Neural progenitor cell (in vitro differentiated cells): ENCODE measurements at regions not wholly inside any gene's neighbourhood (a gene's known extent, or its start where the extent isn't known, plus 50 kb on each side); places are given as distances from the start of the nearest gene placed in this dataset.

ENCODE experiments used
- CTCF ChIP-seq: fragments of 200-600 bp; sonication (generic); IDR thresholded peaks from 2 replicates; pipeline ENCODE4 v1.5.1; 2017; ENCODE audit warnings: antibody characterized with exemption, mild to moderate bottlenecking
- EZH2 ChIP-seq: fragments of 200-600 bp; sonication (generic); IDR thresholded peaks from 2 replicates; pipeline ENCODE4 v1.6.1; 2017; ENCODE audit warnings: antibody characterized with exemption, mild to moderate bottlenecking, moderate library complexity
- EZH2phosphoT487 ChIP-seq: fragments of 200-600 bp; sonication (generic); IDR thresholded peaks from 2 replicates; pipeline ENCODE4 v1.6.1; 2017; ENCODE audit warnings: antibody characterized with exemption

GRCh38 chr4:59503731-59504130 is 1696.4 kb upstream of the ADGRL3 start:
- TF ChIP-seq CTCF (no peak), EZH2 (no peak), EZH2phosphoT487 (no peak)
